T-helper 2 cell treated with Interferon-gamma antibody and Interleukin-4, amounts not matched to agents 100 ng/mL and 5 ng/mL, for 36 hours (primary cell): ENCODE measurements at regions not wholly inside any gene's neighbourhood (a gene's known extent, or its start where the extent isn't known, plus 50 kb on each side); places are given as distances from the start of the nearest gene placed in this dataset.
"Not testable (repeated sequence)": the region's sequence is repeated elsewhere in the genome, so short reads cannot be mapped to it uniquely, and the experiment has no call there.

ENCODE experiments used
- intact Hi-C: fragments of 100-400 bp; cut with micrococcal nuclease; formaldehyde crosslinking; loops from one replicate; pipeline ENCODE4 v1.15.1; 2023

DNA sequence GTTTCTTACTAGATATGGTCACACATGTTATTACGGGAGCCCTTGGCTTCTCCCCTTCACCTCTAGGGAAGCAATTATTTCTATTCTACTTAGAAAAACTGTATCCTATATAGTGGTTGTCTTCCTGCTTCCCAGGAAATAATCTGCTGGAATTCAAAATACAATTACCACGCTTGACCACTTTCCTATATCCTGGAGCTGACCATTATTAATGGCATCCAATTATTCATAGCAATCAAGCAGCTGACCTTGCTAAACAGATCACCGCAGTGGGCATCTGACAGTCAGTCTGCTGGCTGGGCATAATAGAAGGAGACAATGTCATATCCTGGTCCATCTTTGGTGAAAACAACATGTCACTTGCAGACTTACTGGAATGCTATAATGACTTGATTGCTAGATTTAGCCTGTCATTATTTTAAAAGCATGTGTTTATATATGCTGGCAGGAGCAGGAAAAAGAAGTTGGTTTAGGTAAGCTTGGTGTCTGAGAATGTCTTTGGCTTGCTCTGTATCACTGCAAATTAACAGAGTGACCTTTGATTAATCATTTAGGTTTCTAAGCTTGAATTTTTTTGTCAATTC lies 325.6 kb upstream of the FAM98A start:
- intact Hi-C loops: no loop called here

DNA sequence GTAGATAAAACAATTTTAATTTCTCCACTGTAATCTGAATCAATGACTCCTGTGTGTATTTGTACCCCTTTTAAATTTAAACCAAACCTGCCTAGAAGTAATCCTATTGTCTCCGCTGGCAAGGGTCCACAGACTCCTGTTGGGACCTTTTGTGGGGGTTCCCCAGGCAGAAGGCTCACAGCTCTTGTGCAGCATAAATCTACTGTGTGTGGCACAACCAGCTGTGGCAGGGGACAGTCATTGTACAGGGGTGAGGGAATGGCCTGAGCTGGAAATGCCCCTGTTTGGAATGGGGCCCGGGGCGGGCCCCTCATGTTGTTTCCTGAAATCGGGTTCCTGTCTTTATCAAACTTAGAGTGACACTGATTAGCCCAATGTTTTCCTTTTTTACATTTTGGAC lies 318.2 kb upstream of the FAM98A start:
- intact Hi-C loops: no loop called here

DNA sequence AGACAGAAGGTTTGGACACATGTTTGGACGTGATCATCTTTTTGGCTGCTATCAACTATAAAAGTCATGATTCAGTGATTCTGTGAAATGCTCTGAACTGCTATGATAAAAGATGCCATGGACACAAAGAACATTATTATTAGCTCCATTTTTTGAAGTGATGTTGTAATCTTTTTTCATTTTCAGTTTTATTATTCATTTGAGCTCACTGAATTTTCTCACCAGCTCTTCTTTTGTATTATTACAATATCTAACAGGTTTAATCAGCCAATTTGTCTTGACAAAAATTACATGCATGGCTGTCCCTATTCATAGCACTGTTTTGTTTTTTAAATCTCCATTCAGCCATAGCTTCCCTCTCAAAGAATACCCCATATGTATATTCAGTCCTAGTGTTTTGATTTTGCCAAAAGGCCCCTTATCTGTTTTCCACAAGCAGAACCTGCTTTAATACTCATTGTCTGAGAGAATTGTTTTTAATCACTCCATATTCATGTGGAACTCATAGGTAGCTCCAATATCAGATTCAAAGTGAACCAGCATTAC lies 314.0 kb upstream of the FAM98A start:
- intact Hi-C loops: no loop called here

DNA sequence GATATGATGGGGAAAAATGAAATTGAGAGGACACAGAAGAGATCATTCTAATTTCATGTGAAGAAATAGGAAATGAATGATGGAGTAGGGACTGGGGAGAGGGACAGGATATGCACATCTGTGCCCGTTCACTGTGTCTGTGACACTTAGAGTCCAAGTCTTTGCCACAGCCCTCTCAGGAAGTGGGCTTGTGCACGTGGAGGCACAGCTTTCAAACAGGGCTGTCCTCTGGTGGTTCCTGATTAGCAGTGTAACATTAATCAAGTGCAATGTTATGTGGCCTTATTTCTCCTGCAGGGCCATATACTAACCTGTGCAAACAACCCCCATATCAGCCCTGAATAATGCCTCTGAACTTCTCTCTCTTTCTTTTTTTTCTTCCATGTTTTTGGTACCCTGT lies 312.2 kb upstream of the FAM98A start:
- intact Hi-C loops: no loop called here

DNA sequence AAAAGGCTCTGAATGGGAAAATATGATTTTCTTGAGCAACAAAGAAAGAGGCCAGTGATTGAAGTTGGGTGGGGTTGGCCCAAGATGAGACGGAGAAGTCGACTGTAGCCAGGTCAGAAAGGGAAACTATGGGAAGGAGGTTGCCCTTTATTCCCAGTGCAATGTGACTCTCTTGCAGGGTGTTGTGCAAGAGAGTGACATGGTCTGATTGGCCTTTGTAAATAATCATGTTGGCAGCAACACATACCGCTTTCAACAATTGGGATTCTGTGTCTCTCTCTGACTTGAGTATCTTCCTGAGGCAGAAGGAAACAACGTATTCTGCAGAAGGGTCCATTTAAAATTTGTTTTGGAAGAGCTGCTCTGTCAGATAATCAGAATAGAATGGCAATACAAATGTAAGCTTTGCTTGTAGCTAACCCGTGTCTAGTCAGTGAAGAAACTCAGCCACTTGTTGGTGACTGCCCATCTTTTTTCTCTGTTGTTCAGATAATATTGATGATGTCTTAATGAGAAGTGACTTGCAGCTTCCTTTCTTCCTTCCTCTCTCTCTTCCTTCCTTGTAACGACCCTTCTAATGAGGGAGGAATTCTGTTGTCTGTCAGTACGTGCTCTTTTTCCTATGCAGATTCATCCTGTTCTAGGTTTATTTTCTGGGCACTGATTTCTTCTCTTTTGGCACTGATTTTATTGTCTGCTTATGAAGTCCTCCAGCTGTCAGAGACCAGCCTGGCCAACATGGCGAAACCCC lies 311.0 kb upstream of the FAM98A start:
- intact Hi-C loops: no loop called here

DNA sequence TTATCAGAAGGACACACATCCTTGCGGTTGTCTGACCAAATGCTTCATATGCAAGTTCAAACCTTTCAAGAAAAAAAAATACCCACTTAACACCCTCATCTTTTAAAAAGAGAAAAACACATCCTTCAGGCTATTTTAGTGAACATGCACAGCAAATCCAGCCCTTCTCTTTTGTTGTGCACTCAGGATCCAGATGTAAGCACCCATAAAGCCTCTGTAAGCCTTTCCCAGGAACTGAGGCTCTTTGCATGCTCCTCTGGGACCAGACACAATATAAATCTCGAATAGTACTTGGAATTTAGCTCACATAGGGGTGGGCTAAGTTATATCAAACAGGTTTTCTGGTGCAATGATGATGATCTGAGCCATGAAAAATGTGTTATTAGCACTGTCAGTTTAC lies 308.8 kb upstream of the FAM98A start:
- intact Hi-C loops: no loop called here

DNA sequence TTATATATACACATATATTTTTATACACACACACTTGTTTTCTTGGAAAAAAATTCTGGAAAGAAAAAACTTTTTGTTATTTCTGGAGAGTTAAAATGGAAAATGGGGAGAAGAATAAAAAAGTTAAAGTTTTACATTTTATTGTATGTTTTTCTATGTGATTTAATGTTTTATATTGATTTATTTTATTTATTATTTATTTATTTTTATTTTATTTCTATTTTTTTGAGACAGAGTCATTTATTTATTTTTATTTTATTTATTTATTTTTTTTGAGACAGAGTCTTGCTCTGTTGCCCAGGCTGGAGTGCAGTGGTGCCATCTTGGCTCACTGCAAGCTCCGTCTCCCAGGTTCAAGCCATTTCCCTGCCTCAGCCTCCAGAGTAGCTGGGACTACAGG lies 307.0 kb upstream of the FAM98A start:
- intact Hi-C loops: not testable (repeated sequence)

DNA sequence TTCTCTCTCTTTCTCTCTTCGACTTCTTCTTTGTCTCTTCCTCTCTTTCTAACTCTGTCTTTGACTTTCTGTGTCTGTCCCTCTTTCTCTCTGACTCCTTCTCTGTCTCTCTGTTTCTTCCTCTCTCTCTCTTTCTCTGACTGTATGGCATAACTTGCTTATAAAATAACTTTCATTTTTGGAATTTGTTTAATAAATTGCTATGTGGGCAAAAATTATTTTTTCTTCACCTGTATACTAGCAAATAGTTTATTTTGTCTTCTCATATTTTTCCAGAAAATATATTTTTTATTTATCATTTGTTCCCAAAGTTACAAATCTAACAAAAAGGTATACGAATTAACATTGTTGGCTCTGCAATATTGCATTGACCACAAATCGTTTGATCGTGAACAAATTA lies 305.7 kb upstream of the FAM98A start:
- intact Hi-C loops: no loop called here

DNA sequence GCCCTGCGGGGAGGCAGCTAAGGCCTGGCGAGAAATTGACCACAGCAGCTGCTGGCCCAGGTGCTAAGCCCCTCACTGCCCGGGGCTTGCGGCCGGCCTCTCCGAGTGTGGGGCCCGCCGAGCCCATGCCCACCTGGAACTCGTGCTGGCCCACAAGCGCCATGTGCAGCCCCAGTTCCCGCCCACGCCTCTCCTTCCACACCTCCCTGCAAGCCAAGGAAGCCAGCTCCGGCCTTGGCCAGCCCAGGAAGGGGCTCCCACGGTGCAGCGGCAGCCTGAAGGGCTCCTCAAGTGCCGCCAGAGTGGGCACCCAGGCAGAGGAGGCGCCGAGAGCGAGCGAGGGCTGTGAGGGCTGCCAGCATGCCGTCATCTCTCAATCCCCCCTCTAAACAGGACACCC lies 304.6 kb upstream of the FAM98A start:
- intact Hi-C loops: no loop called here

DNA sequence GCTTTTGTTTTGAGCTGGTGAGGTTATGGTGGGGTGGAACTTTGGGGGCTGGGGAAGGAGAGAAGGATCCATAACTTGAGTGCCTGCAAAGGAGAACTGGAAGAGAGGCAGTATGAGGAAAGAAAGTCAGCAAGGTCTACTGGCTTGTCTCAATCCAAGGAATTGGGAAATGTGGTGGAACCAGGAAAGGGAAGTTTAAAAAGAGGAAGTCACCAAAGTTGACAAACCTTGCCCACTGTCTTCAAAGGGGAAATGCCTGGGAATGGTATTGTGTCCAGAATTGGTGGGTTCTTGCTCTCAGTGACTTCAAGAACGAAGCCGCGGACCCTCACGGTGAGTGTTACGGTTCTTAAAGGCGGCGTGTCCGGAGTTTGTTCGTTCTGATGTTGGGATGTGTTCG lies 304.1 kb upstream of the FAM98A start:
- intact Hi-C loops: no loop called here

DNA sequence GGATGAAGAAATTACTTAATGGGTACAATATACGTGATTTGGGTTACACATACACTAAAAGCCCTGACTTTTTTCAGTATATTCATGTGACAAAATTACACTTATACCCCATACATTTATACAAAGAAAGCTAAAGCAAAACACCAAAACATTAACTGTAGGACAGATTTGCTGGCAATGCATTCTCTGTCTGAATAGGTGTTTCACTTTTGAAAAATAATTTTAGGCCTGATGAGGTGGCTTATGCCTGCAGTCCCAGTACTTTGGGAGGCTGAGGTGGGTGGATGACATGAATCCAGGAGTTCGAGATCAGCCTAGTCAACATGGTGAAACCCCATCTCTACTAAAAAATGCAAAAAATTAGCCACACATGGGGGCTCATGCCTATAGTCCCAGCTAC lies 301.5 kb upstream of the FAM98A start:
- intact Hi-C loops: no loop called here

DNA sequence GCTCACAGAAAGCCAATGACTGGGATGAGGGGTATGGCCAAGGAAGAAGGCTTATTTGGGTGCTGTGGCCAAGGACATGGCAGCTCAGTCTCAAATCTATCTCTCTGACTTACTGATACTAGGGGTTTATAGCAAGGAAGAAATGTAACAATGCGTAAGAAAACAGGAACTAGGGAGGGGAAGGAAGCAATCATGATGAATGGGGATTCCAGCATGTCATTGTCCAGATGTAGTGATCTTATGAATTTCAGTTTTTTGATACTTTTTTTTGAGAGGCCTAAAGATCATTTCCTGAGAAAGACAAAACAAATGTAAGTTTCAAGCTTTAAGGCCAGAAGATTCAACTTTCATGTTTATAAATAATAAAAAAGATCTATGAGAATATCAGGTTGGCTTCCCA lies 298.6 kb upstream of the FAM98A start:
- intact Hi-C loops: no loop called here

DNA sequence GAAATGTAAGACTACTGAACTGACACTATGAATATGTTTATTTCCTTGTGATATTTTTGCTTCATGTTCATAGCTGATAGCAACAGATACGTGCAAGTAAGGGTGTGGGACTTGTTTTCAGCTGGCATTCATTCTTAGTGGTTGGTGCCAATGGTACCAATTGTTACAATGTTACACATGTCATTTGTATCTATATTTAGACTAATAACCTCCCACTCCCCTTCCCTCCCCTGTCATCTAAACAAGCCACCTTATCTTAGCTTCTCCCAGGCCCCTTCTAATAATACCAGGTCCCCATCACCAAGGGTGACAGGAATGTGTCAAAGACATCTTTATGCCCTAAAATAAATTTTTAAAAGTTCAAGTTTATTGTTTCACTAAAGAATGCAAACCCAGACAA lies 294.7 kb upstream of the FAM98A start:
- intact Hi-C loops: no loop called here

DNA sequence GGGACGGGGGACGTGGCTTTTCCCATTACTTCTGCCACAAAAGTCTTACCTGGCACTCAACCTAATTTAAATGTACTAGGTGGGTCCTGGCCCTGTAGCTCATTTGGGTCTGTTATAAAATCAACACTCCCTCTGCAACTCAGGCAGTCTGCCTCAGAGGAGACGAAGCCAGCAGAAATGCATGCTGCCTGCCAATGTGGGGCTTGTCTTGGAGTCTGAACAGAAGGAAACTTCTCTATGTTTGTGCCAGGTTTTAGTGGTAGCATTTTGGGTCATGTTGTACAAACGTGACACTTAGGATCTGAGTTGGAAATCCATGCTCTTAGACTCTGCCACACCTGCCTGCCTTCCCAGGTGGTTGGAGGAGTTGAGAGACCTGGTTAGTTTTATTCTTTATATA lies 292.5 kb upstream of the FAM98A start:
- intact Hi-C loops: no loop called here

DNA sequence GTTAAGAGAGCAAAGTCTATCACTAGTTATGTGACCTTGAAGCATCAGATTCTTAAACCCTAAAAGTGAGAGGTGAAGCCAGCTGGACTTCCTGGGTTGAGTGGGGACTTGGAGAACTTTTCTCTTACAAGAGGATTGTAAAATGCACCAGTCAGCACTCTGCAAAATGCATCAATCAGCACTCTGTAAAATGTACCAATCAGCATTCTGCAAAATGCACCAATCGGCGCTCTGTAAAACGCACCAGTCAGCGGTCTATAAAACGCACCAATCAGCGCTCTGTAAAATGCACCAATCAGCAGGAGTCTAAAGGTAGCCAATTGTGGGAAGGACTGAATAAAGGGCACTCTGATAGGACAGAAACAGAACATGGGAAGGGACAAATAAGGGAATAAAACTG lies 291.6 kb upstream of the FAM98A start:
- intact Hi-C loops: no loop called here

DNA sequence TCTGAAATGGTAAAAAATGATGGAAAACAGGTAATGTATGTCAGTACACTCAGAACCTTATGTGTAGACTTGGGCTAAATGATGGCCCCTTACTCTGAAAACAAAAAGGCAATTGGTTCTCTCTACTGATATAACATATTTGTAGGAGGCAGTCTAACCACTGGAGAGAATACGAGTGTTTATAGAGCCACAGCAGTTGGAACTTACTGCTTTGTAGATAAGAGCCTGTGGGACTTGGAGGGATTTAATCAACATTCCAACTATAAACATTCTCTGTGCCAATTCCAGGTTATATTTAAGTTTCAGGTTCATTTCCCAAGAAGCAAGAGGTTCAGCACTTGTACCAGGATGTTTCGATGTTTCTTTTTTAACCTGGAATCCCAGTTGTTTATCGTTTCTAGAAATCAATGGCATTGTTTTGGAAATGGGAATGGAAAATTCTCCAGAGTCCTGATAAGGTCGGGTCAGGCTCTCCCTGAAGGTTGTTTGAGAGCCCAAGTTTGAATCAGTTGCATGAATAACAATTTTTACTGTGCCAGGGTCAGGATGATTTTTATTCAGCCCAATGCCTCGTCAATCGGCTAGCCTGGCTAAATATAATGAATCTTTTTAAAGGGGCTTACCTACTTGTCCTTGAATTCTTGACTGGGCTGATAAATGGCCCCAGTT lies 278.4 kb upstream of the FAM98A start:
- intact Hi-C loops: no loop called here

DNA sequence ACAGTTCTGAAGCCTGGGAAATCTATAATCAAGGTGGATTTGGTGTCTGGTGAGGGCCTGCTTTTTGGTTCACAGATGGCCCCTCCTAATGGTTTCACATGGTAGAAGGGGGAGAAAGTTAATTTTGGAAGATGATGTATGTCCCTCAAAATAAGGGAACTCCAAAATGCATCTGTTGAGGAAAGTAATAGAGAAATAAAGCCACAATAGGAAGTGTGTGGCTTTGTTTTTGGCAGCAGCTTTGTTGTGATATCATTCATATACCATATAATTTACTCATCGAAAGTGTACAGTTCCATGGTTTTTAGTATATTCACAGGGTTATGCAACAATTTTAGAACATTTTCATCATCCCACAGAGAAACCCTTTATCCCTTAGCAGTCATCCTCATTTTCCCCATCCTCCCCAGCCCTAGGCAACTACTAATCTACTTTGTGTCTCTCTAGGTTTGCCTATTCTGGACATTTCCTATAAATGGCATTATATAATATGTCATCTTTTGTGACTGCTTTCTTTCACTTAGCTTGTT lies 274.0 kb upstream of the FAM98A start:
- intact Hi-C loops: no loop called here

DNA sequence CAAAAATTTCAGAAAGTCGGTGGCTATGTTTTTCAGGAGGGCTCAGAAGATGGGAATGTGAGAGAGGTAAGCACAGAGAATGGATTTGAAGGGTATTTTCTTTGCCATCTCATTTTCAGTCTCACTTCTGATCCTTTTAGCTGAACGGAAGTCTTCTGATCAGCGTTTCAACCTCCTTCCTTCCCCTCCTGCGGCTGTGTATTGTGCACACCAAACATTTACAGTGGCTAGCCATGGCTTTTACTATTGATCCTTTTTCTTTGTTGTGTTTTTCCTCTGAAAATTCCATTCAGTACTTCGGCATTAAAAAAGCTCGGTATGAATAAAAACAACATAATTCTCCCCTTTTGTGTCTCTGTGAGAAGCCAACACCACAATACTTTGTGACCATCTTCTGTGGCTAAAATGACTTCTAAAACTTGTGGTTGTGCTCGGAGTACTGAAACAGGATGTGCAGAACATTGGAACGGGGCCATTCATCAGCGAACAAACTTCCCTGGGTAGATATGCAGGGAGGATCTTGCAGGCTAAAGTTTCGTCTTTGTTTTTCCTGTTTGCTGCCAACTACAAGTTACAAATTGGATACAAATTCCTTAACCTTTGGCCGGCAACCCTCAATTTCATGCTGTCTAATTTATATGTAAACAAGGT lies 260.8 kb upstream of the FAM98A start:
- intact Hi-C loops: no loop called here

DNA sequence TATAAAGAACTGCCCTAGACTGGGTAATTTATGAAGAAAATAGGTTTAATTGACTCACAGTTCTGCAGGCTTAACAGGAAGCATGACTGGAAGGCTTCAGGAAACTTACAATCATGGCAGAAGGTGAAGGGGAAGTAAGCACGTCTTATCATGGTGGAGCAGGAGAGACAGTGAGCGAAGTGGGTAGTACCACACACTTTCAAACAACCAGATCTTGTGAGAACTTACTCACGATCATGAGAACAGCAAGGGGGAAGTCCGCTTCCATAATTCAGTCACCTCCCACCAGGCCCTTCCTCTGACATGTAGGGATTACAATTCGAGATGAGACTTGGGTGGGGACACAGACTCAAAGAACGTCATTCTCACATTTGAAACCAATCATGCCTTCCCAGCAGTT lies 260.1 kb upstream of the FAM98A start:
- intact Hi-C loops: no loop called here

DNA sequence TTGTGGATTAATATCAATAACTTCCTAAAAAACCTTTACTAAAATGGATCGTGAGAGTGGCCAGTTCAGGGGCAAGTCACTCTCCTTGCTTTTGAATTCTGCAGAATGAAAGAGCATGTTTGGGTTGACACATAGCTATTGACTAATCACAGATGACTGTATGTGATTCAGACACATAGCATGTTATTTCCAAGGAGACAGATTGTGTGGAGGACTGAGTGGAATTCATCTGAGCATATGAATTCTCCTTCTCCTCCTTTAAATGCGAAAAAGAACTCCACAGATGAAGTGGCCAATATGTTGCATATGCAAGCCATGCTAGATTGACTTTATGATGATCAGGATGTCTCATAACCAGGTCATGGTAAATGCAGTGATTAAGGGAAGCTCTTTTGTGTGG lies 249.4 kb upstream of the FAM98A start:
- intact Hi-C loops: no loop called here

DNA sequence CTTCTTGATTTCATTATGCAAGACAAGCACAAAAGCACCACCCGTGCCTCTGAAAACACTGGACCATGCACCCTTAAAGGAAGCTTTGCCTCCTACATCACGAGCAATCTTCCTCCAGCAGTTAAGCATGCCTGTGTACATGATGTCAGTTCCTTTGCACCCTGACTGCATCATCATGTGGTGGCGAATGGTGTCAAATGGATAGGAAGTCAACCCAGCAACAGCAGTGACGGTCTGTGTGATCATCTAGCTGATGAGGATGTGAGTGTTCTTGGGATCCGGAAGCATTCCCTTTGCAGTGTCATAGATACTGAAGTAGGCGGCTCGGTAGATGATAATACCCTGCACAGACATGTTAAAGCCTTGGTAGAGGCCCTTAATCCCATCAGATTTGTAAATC lies 240.7 kb upstream of the FAM98A start:
- intact Hi-C loops: no loop called here

DNA sequence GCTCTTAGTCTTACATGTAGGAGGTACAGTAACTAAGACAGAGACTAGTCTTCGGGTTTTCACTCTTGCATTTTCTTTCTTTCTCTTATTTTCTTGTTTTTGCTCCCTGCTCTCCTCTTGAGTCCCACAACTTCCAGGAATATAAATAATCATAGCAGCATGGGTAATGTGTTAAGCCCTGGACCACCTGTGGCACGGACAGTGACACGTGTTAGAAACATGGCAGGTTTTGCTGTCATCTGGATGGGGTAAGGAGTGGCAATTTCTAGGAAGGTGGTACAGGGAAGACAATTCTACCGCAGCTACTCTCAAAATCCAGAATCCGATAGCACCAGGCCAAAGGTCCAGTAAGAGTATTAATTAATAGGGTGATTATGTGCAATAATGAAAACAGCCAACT lies 237.5 kb upstream of the FAM98A start:
- intact Hi-C loops: no loop called here
